ENCODE measurements at regions not wholly inside any gene's neighbourhood (a gene's known extent, or its start where the extent isn't known, plus 50 kb on each side); places are given as distances from the start of the nearest gene placed in this dataset.

DNA sequence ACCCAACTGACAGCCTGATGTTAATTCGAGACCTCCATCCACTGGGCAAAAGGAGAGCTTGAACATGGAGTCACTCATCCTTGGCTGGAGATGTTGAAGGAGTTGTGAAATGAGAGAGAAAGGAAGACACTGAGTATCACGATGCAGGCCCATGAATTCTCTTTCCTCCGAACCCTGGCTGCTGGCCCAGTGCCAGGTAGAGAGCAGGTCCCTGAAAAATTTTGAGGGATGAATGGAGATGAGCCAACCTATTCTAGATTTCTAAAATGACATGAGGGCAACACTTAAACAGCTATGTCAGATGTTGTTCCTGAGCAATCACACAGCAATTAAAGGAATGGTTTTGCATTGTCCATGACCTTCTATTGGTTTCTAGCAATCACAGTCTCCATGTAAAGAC is 355.1 kb upstream of the ZMIZ1 start:
- intact Hi-C loops (cut with micrococcal nuclease): no loop called here
- Histone ChIP-seq H3K79me2 (ENCODE audit: insufficient read depth, low read length) (no peaks in the 10 kb centered on the region), H3K27me3 (ENCODE audit: insufficient read depth, low read length) (peaks cover 10% of the 10 kb centered on the region), H3K9me3 (ENCODE audit: control insufficient read depth in 1 of 2, insufficient read depth in 1 of 2, low read depth in 1 of 2, low read length in 2 of 2) (no peaks in the 10 kb centered on the region), H3K4me3 (replicated peaks in 1 of 2; ENCODE audit: low read depth in 1 of 2, low read length in 2 of 2) (no peak overlapping the region), H3K36me3 (ENCODE audit: control insufficient read depth in 1 of 2, insufficient read depth in 2 of 2, low read length in 2 of 2) (no peaks in the 10 kb centered on the region), H3K27ac (ENCODE audit: low read depth, low read length) (no peak overlapping the region), H3K4me1 (ENCODE audit: control insufficient read depth in 1 of 2, insufficient read depth in 2 of 2, low read length in 2 of 2) (no peaks in the 10 kb centered on the region), H3K4me2 (ENCODE audit: low read length) (no peak overlapping the region), H3K9me2 (ENCODE audit: insufficient read depth) (no peaks in the 10 kb centered on the region), H2AFZ (ENCODE audit: low read depth, low read length, poor library complexity, severe bottlenecking) (no peak overlapping the region), H3K9ac (ENCODE audit: low read length) (no peak overlapping the region), H4K20me1 (ENCODE audit: insufficient read depth) (no peaks in the 10 kb centered on the region)
- DNase-seq (ENCODE audit: low read depth, low spot score): no peak
- ATAC-seq: no peak
- ChIA-PET POLR2A (no interaction called here), CTCF (no interaction called here), RAD21 (ENCODE audit: low non-redundant PET in 1 of 2, low total read pairs in 2 of 2, uncharacterized antibody in 2 of 2, unreplicated experiment in 2 of 2) (no interaction called here)
- BruUV-seq (replicated peaks): no TSS peak
- TF ChIP-seq SP1 (IDR thresholded peaks at IDR 0.05; ENCODE audit: low read depth) (no peak), TCF7L2 (IDR thresholded peaks at IDR 0.05; ENCODE audit: borderline replicate concordance, extremely low read depth, insufficient read depth, insufficient read length) (no peak), CBX3 (IDR thresholded peaks at IDR 0.05; ENCODE audit: low read depth) (no peak), RAD21 (IDR thresholded peaks at IDR 0.05; ENCODE audit: low read depth) (no peak), SRF (IDR thresholded peaks at IDR 0.05; ENCODE audit: low read depth) (no peak), POLR2AphosphoS5 (IDR thresholded peaks at IDR 0.05; ENCODE audit: low read depth, low read length) (no peak), ELF1 (IDR thresholded peaks at IDR 0.05; ENCODE audit: borderline replicate concordance, low read depth) (no peak)
- TF ChIP-seq, protein P1, sequence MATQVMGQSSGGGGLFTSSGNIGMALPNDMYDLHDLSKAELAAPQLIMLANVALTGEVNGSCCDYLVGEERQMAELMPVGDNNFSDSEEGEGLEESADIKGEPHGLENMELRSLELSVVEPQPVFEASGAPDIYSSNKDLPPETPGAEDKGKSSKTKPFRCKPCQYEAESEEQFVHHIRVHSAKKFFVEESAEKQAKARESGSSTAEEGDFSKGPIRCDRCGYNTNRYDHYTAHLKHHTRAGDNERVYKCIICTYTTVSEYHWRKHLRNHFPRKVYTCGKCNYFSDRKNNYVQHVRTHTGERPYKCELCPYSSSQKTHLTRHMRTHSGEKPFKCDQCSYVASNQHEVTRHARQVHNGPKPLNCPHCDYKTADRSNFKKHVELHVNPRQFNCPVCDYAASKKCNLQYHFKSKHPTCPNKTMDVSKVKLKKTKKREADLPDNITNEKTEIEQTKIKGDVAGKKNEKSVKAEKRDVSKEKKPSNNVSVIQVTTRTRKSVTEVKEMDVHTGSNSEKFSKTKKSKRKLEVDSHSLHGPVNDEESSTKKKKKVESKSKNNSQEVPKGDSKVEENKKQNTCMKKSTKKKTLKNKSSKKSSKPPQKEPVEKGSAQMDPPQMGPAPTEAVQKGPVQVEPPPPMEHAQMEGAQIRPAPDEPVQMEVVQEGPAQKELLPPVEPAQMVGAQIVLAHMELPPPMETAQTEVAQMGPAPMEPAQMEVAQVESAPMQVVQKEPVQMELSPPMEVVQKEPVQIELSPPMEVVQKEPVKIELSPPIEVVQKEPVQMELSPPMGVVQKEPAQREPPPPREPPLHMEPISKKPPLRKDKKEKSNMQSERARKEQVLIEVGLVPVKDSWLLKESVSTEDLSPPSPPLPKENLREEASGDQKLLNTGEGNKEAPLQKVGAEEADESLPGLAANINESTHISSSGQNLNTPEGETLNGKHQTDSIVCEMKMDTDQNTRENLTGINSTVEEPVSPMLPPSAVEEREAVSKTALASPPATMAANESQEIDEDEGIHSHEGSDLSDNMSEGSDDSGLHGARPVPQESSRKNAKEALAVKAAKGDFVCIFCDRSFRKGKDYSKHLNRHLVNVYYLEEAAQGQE (IDR thresholded peaks at IDR 0.05; ENCODE audit: low read depth): no peak

DNA sequence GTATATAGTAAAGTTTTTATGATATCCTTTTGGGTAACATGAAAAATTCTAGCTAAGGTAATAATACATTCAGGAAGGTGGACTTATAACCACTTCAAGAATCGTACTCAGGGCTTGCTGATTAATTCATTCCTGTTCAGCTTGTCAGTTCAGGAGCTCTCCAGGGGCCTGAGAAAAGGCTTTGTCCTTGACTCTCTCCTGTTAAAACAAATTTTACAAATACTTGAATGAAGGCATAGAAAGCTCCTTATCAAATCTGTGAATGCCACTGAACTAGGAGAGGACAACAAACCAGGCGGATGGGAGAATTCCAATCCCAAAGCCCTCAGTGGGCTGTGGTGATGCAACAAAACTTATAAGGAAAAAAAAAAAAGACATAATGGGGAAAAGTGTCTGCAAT is 354.5 kb upstream of the ZMIZ1 start:
- Histone ChIP-seq H3K27ac (ENCODE audit: low read depth, low read length) (no peak overlapping the region), H3K27me3 (ENCODE audit: insufficient read depth, low read length) (peaks cover 10% of the 10 kb centered on the region), H3K79me2 (ENCODE audit: insufficient read depth, low read length) (no peaks in the 10 kb centered on the region), H3K36me3 (ENCODE audit: control insufficient read depth in 1 of 2, insufficient read depth in 2 of 2, low read length in 2 of 2) (no peaks in the 10 kb centered on the region), H2AFZ (ENCODE audit: low read depth, low read length, poor library complexity, severe bottlenecking) (no peak overlapping the region), H3K9me2 (ENCODE audit: insufficient read depth) (no peaks in the 10 kb centered on the region), H3K9ac (ENCODE audit: low read length) (no peak overlapping the region), H4K20me1 (ENCODE audit: insufficient read depth) (no peaks in the 10 kb centered on the region), H3K9me3 (ENCODE audit: control insufficient read depth in 1 of 2, insufficient read depth in 1 of 2, low read depth in 1 of 2, low read length in 2 of 2) (no peaks in the 10 kb centered on the region), H3K4me2 (ENCODE audit: low read length) (no peak overlapping the region), H3K4me1 (ENCODE audit: control insufficient read depth in 1 of 2, insufficient read depth in 2 of 2, low read length in 2 of 2) (no peaks in the 10 kb centered on the region), H3K4me3 (replicated peaks in 1 of 2; ENCODE audit: low read depth in 1 of 2, low read length in 2 of 2) (no peak overlapping the region)
- ChIA-PET RAD21 (ENCODE audit: low non-redundant PET in 1 of 2, low total read pairs in 2 of 2, uncharacterized antibody in 2 of 2, unreplicated experiment in 2 of 2) (no interaction called here), CTCF (no interaction called here), POLR2A (no interaction called here)
- DNase-seq (ENCODE audit: low read depth, low spot score) (no peak), ATAC-seq (no peak)
- intact Hi-C loops (cut with micrococcal nuclease): no loop called here
- no TSS peak for BruUV-seq (replicated peaks)
- TF ChIP-seq CBX3 (IDR thresholded peaks at IDR 0.05; ENCODE audit: low read depth) (no peak), SRF (IDR thresholded peaks at IDR 0.05; ENCODE audit: low read depth) (no peak), SIN3A (IDR thresholded peaks at IDR 0.05; ENCODE audit: low read depth) (no peak), ZFX (IDR thresholded peaks at IDR 0.05) (no peak), FOSL1 (IDR thresholded peaks at IDR 0.05; ENCODE audit: low read depth) (no peak), EZH2 (IDR thresholded peaks at IDR 0.05) (no peak), POLR2A (IDR thresholded peaks at IDR 0.05; ENCODE audit: borderline replicate concordance, extremely low read depth, insufficient read depth, insufficient read length) (no peak), JUND (IDR thresholded peaks at IDR 0.05) (no peak), EGR1 (IDR thresholded peaks at IDR 0.05; ENCODE audit: low read depth) (no peak)
- TF ChIP-seq, protein P2, sequence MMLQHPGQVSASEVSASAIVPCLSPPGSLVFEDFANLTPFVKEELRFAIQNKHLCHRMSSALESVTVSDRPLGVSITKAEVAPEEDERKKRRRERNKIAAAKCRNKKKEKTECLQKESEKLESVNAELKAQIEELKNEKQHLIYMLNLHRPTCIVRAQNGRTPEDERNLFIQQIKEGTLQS (IDR thresholded peaks at IDR 0.05): no peak

All from HCT116 (cell line).